SK-N-SH (cell line): ENCODE measurements at regions not wholly inside any gene's neighbourhood (a gene's known extent, or its start where the extent isn't known, plus 50 kb on each side); places are given as distances from the start of the nearest gene placed in this dataset.

Experiments used
- CTCF ChIA-PET: fragments of 300-600, 350-600 bp; formaldehyde crosslinking; extraction: SDS; loops from one replicate; lab custom pipeline; 2021; lab: Yijun Ruan, JAX
- POLR2A ChIA-PET: fragments of 350-600 bp; sonication (Branson Sonifier 250); formaldehyde crosslinking; extraction: SDS; loops from one replicate; lab custom pipeline; 2020; ENCODE audit warnings: antibody characterized with exemption, inconsistent platforms; lab: Yijun Ruan, JAX
- DNase-seq: peaks from one replicate; pipeline ENCODE4 v3.0.0; 2012
- H2AFZ ChIP-seq: fragments of 200-600 bp; sonication (generic); 2 replicates; pipeline ENCODE4 v1.8.1; 2016; ENCODE audit warnings: antibody characterized with exemption, mild to moderate bottlenecking, low read depth
- H3F3A ChIP-seq: fragments of 200-600 bp; sonication (generic); replicated peaks from 2 replicates; pipeline ENCODE3; 2016; ENCODE audit warnings: antibody characterized with exemption, mild to moderate bottlenecking; ENCODE audit not compliant: insufficient read depth
- H3K27ac ChIP-seq, 2 experiments: fragments of 200-500 bp in 1 of 2; fragments of 200-600 bp in 1 of 2; sonication (Bioruptor generic) in 1 of 2; sonication (generic), shearing (Covaris generic) in 1 of 2; 2 replicates each; pipeline versions ENCODE4 v1.5.1 to v1.6.1; 2014 to 2016; ENCODE audit warnings: low read depth in 2 of 2, inconsistent platforms in 1 of 2, low read length in 1 of 2, mild to moderate bottlenecking in 1 of 2, mixed read lengths in 1 of 2
- H3K27me3 ChIP-seq: fragments of 200-600 bp; sonication (generic), shearing (Covaris generic); 2 replicates; pipeline ENCODE4 v1.6.1; 2016; ENCODE audit warnings: mixed run types; ENCODE audit not compliant: insufficient read depth
- H3K36me3 ChIP-seq, 2 experiments: fragments of 200-500 bp in 1 of 2; fragments of 200-600 bp in 1 of 2; sonication (Bioruptor generic) in 1 of 2; sonication (generic) in 1 of 2; replicated peaks in 1 of 2; 2 replicates each; pipeline versions ENCODE3 to v1.5.1; 2014 to 2016; ENCODE audit warnings: low read length in 1 of 2, mild to moderate bottlenecking in 1 of 2; ENCODE audit not compliant: insufficient read depth in 2 of 2, control insufficient read depth in 1 of 2
- H3K4me1 ChIP-seq, 2 experiments: fragments of 200-500 bp in 1 of 2; fragments of 200-600 bp in 1 of 2; sonication (Bioruptor generic) in 1 of 2; sonication (generic), shearing (Covaris generic) in 1 of 2; 2 replicates each; pipeline versions ENCODE4 v1.5.1 to v1.6.1; 2014 to 2016; ENCODE audit warnings: low read depth in 1 of 2, low read length in 1 of 2, mixed run types in 1 of 2; ENCODE audit not compliant: insufficient read depth in 2 of 2, control insufficient read depth in 1 of 2
- H3K4me2 ChIP-seq: fragments of 200-600 bp; sonication (generic), shearing (Covaris generic); 2 replicates; pipeline ENCODE4 v1.6.1; 2017; ENCODE audit warnings: mixed run types
- H3K4me3 ChIP-seq, 2 experiments: fragments of 200-500 bp in 1 of 2; fragments of 200-600 bp in 1 of 2; sonication (Bioruptor generic) in 1 of 2; sonication (generic), shearing (Covaris generic) in 1 of 2; 2 replicates each; pipeline versions ENCODE4 v1.5.1 to v1.8.1; 2014 to 2016; ENCODE audit warnings: low read depth in 2 of 2, inconsistent platforms in 1 of 2, low read length in 1 of 2, mild to moderate bottlenecking in 1 of 2, mixed read lengths in 1 of 2, moderate library complexity in 1 of 2
- H3K79me2 ChIP-seq: fragments of 200-600 bp; sonication (generic); 2 replicates; pipeline ENCODE4 v1.8.1; 2017; ENCODE audit warnings: mild to moderate bottlenecking; ENCODE audit not compliant: insufficient read depth
- H3K9ac ChIP-seq: fragments of 200-600 bp; sonication (generic); 2 replicates; pipeline ENCODE4 v1.6.1; 2017; ENCODE audit warnings: mixed run types
- H3K9me2 ChIP-seq: fragments of 200-600 bp; sonication (generic); 2 replicates; pipeline ENCODE4 v1.6.1; 2017; ENCODE audit warnings: mixed run types
- H3K9me3 ChIP-seq: fragments of 200-600 bp; sonication (generic); 2 replicates; pipeline ENCODE4 v1.6.1; 2017; ENCODE audit warnings: mixed run types, mild to moderate bottlenecking, moderate library complexity
- H4K20me1 ChIP-seq: fragments of 200-600 bp; sonication (generic); 2 replicates; pipeline ENCODE4 v1.6.1; 2017; ENCODE audit warnings: mild to moderate bottlenecking, mixed run types; ENCODE audit not compliant: insufficient read depth
- FOXJ3 ChIP-seq: sonication (generic); formaldehyde crosslinking; IDR thresholded peaks from 2 replicates; pipeline ENCODE4 v1.5.1; 2020; ENCODE audit warnings: mild to moderate bottlenecking, missing genetic modification reagents
- NFIC ChIP-seq: IDR thresholded peaks from 2 replicates; pipeline ENCODE4 v1.4.0; 2012; ENCODE audit warnings: borderline replicate concordance
- NRF1 ChIP-seq: IDR thresholded peaks from 2 replicates; pipeline ENCODE4 v1.6.1; 2012; ENCODE audit warnings: low read depth, mild to moderate bottlenecking, low read length
- RAD21 ChIP-seq: IDR thresholded peaks from 2 replicates; pipeline ENCODE4 v1.6.1; 2012; ENCODE audit warnings: mild to moderate bottlenecking, low read length
- TCF12 ChIP-seq: IDR thresholded peaks from 2 replicates; pipeline ENCODE4 v1.4.0; 2012
- TEAD4 ChIP-seq: IDR thresholded peaks from 2 replicates; pipeline ENCODE4 v1.4.0; 2012; ENCODE audit warnings: mild to moderate bottlenecking, borderline replicate concordance; ENCODE audit not compliant: insufficient read depth
- YY1 ChIP-seq: IDR thresholded peaks from 2 replicates; pipeline ENCODE4 v1.4.0; 2012; ENCODE audit warnings: low read depth, mild to moderate bottlenecking
- WGBS: methylation state at CpG from one replicate; pipeline ENCODE4 v1.1.6; 2017; ENCODE audit warnings: low lambda C conversion rate; 5-methylcytosine and 5-hydroxymethylcytosine counted together
- TF ChIP-seq, protein P1 (sequence below): IDR thresholded peaks from 2 replicates; pipeline ENCODE4 v1.6.1; 2012; ENCODE audit warnings: mild to moderate bottlenecking, low read depth, low read length, moderate library complexity

DNA sequence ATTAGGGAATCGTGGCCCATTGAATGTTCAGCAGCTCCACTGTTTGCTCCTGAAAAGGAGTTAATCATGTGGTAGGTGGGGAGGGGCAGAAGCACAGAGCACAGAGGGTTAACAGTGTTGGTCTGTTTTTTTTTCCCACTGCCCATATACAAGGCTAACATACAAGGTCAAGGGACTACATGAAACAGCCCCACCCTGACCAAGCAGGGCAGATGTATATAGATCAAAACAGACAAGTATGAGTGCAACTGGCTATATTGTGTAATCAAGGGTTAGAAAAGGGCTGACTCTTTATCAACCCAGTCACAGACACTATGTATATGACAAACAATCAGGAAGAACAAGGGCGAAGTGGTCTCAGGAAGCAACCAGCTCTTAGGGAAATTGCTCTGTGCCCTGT is 186.6 kb upstream of the CDH11 start:
- Histone ChIP-seq H3K9ac (no peak overlapping the region), H3K27ac (no peak overlapping the region), H3K27me3 (no peaks in the 10 kb centered on the region), H3K4me3 (no peak overlapping the region), H3K79me2 (no peaks in the 10 kb centered on the region), H2AFZ (no peak overlapping the region), H3K9me2 (no peaks in the 10 kb centered on the region), H3K9me3 (no peaks in the 10 kb centered on the region), H3F3A (peaks cover 12% of the 10 kb centered on the region), H3K4me1 (peaks cover 4 to 19% of the 10 kb centered on the region in 2 experiments), H3K36me3 (no peaks in the 10 kb centered on the region), H3K4me2 (no peak overlapping the region), H4K20me1 (no peaks in the 10 kb centered on the region)
- WGBS = 74% methylated on average over 2 of the region's 2 CpGs
- ChIA-PET POLR2A (no interaction called here), CTCF (interaction anchor here (1.1 kb wide), 1 partner anchor 1847 kb away, joined by 3 read pairs; no protein-coding TSS in a partner anchor)
- no peak for TF ChIP-seq FOXJ3 (CRISPR knock-in tag)
- TF ChIP-seq RAD21 = no peak
- no peak for TF ChIP-seq TEAD4
- TF ChIP-seq, protein P1, sequence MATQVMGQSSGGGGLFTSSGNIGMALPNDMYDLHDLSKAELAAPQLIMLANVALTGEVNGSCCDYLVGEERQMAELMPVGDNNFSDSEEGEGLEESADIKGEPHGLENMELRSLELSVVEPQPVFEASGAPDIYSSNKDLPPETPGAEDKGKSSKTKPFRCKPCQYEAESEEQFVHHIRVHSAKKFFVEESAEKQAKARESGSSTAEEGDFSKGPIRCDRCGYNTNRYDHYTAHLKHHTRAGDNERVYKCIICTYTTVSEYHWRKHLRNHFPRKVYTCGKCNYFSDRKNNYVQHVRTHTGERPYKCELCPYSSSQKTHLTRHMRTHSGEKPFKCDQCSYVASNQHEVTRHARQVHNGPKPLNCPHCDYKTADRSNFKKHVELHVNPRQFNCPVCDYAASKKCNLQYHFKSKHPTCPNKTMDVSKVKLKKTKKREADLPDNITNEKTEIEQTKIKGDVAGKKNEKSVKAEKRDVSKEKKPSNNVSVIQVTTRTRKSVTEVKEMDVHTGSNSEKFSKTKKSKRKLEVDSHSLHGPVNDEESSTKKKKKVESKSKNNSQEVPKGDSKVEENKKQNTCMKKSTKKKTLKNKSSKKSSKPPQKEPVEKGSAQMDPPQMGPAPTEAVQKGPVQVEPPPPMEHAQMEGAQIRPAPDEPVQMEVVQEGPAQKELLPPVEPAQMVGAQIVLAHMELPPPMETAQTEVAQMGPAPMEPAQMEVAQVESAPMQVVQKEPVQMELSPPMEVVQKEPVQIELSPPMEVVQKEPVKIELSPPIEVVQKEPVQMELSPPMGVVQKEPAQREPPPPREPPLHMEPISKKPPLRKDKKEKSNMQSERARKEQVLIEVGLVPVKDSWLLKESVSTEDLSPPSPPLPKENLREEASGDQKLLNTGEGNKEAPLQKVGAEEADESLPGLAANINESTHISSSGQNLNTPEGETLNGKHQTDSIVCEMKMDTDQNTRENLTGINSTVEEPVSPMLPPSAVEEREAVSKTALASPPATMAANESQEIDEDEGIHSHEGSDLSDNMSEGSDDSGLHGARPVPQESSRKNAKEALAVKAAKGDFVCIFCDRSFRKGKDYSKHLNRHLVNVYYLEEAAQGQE = no peak
- no peak for TF ChIP-seq NRF1
- TF ChIP-seq NFIC = no peak
- no peak for DNase-seq

DNA sequence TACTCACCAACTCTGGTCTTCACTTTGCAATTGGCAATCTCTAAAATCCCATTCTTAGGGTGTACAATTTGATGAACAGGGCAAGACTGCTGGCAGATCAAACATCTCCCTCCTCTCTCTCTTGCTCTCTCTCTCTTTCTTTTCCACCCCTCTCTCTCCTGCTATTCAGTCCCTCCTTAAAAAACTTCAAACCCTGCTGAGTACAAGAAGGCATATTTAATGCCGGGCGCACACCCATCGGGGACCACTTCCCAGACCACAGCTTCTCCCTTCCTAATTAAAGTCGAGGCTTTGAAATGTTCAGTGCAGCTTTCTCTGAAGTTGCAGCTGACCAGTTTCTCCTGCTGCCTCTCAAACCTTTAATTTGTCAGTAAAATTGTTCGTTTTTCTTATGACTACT is 185.4 kb upstream of the CDH11 start:
- Histone ChIP-seq H2AFZ (no peak overlapping the region), H3K27me3 (no peaks in the 10 kb centered on the region), H3K36me3 (no peaks in the 10 kb centered on the region), H3K4me1 (peaks cover 4 to 16% of the 10 kb centered on the region in 2 experiments), H3K9me3 (no peaks in the 10 kb centered on the region), H3K9me2 (no peaks in the 10 kb centered on the region), H3K79me2 (no peaks in the 10 kb centered on the region), H3K4me2 (no peak overlapping the region), H4K20me1 (no peaks in the 10 kb centered on the region), H3K9ac (no peak overlapping the region), H3K27ac (no peak overlapping the region), H3K4me3 (no peak overlapping the region), H3F3A (peaks cover 3% of the 10 kb centered on the region)
- ChIA-PET POLR2A (no interaction called here), CTCF (no interaction called here)
- no peak for DNase-seq
- TF ChIP-seq, protein P1 = no peak
- no peak for TF ChIP-seq TCF12
- TF ChIP-seq YY1 = no peak
- WGBS = 75% methylated on average over 5 of the region's 5 CpGs
